Neural progenitor cell (in vitro differentiated cells): ENCODE measurements at regions not wholly inside any gene's neighbourhood (a gene's known extent, or its start where the extent isn't known, plus 50 kb on each side); places are given as distances from the start of the nearest gene placed in this dataset.

Experiments used
- DNase-seq: peaks from one replicate; pipeline ENCODE4 v3.0.0-alpha.2; 2016; ENCODE audit warnings: low spot score
- H2AFZ ChIP-seq: fragments of 200-600 bp; sonication (generic); replicated peaks from 2 replicates; pipeline ENCODE4 v1.6.1; 2016; ENCODE audit warnings: antibody characterized with exemption
- H3F3A ChIP-seq: fragments of 200-600 bp; sonication (generic); 2 replicates; pipeline ENCODE4 v1.6.1; 2016; ENCODE audit warnings: antibody characterized with exemption, low read depth
- H3K27ac ChIP-seq: fragments of 200-600 bp; sonication (generic); 2 replicates; pipeline ENCODE4 v1.5.1; 2016; ENCODE audit warnings: mild to moderate bottlenecking
- H3K27me3 ChIP-seq: fragments of 200-600 bp; sonication (generic); 2 replicates; pipeline ENCODE4 v1.6.1; 2016; ENCODE audit warnings: mild to moderate bottlenecking, moderate library complexity
- H3K36me3 ChIP-seq: fragments of 200-600 bp; sonication (generic); 2 replicates; pipeline ENCODE4 v1.5.1; 2016
- H3K4me1 ChIP-seq: fragments of 200-600 bp; sonication (generic); 2 replicates; pipeline ENCODE4 v1.6.1; 2016; ENCODE audit warnings: mixed run types
- H3K4me2 ChIP-seq: fragments of 200-600 bp; sonication (generic); 2 replicates; pipeline ENCODE4 v1.6.1; 2016
- H3K4me3 ChIP-seq: fragments of 200-600 bp; sonication (generic); 2 replicates; pipeline ENCODE4 v1.5.1; 2016
- H3K79me2 ChIP-seq: fragments of 200-600 bp; sonication (generic); 2 replicates; pipeline ENCODE4 v1.6.1; 2016; ENCODE audit warnings: low read depth
- H3K9ac ChIP-seq: fragments of 200-600 bp; sonication (generic); 2 replicates; pipeline ENCODE4 v1.6.1; 2016
- H3K9me3 ChIP-seq: fragments of 200-600 bp; sonication (generic); 2 replicates; pipeline ENCODE4 v1.5.1; 2016; ENCODE audit warnings: low read depth
- H4K20me1 ChIP-seq: fragments of 200-600 bp; sonication (generic); 2 replicates; pipeline ENCODE4 v1.6.1; 2016; ENCODE audit warnings: low read depth
- H3K27ac Mint-ChIP-seq: 3 replicates; pipeline ENCODE4 v1.8.0; 2021; ENCODE audit warnings: mixed read lengths
- H3K27me3 Mint-ChIP-seq: 2 replicates; pipeline ENCODE4 v1.8.0; 2022; ENCODE audit warnings: low read depth, mild to moderate bottlenecking, inconsistent platforms, moderate library complexity, mixed read lengths; ENCODE audit not compliant: insufficient read depth
- H3K36me3 Mint-ChIP-seq: 3 replicates; pipeline ENCODE4 v1.8.0; 2021; ENCODE audit warnings: mixed read lengths
- H3K4me1 Mint-ChIP-seq: 3 replicates; pipeline ENCODE4 v1.8.0; 2021; ENCODE audit warnings: mixed read lengths
- H3K4me3 Mint-ChIP-seq: 3 replicates; pipeline ENCODE4 v1.8.0; 2021; ENCODE audit warnings: mild to moderate bottlenecking, moderate library complexity, mixed read lengths
- H3K9me3 Mint-ChIP-seq: 3 replicates; pipeline ENCODE4 v1.8.0; 2020; ENCODE audit warnings: mixed read lengths
- EZH2 ChIP-seq: fragments of 200-600 bp; sonication (generic); IDR thresholded peaks from 2 replicates; pipeline ENCODE4 v1.6.1; 2017; ENCODE audit warnings: antibody characterized with exemption, mild to moderate bottlenecking, moderate library complexity
- EZH2phosphoT487 ChIP-seq: fragments of 200-600 bp; sonication (generic); IDR thresholded peaks from 2 replicates; pipeline ENCODE4 v1.6.1; 2017; ENCODE audit warnings: antibody characterized with exemption
- TF ChIP-seq, protein P1 (sequence below): fragments of 200-600 bp; sonication (generic); IDR thresholded peaks from 2 replicates; pipeline ENCODE4 v1.5.1; 2017; ENCODE audit warnings: antibody characterized with exemption, mild to moderate bottlenecking

DNA sequence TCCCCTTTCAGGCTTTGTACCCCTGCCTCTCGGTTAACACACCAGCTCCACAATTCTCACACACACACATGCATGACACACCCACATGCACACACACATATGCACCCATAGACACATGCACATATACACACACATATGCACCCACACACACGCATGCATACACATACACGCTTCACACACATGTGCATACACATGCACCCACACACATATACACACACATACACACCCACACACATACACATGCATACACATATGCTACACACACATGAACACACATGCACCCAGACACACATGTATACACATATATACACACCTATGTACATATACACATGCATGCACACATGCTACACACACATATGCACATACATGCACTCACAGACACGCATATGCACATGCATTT, 61.7 kb upstream of the SLC25A33 start:
- peaks cover 6% of the 10 kb centered on the region for H3K27me3 Mint-ChIP-seq
- H3K4me1 Mint-ChIP-seq, result peaks cover 15% of the 10 kb centered on the region
- Histone ChIP-seq H3K27me3 (no peaks in the 10 kb centered on the region), H3K79me2 (no peaks in the 10 kb centered on the region), H3K4me3 (no peak overlapping the region), H3K9ac (no peak overlapping the region), H4K20me1 (no peaks in the 10 kb centered on the region), H3F3A (peaks cover 10% of the 10 kb centered on the region), H3K4me1 (no peaks in the 10 kb centered on the region), H3K9me3 (no peaks in the 10 kb centered on the region), H3K4me2 (no peak overlapping the region), H3K36me3 (no peaks in the 10 kb centered on the region), H3K27ac (no peak overlapping the region), H2AFZ (no peak overlapping the region)
- H3K4me3 Mint-ChIP-seq, result no peak overlapping the region
- TF ChIP-seq EZH2phosphoT487 (no peak), EZH2 (no peak)
- TF ChIP-seq, protein P1, sequence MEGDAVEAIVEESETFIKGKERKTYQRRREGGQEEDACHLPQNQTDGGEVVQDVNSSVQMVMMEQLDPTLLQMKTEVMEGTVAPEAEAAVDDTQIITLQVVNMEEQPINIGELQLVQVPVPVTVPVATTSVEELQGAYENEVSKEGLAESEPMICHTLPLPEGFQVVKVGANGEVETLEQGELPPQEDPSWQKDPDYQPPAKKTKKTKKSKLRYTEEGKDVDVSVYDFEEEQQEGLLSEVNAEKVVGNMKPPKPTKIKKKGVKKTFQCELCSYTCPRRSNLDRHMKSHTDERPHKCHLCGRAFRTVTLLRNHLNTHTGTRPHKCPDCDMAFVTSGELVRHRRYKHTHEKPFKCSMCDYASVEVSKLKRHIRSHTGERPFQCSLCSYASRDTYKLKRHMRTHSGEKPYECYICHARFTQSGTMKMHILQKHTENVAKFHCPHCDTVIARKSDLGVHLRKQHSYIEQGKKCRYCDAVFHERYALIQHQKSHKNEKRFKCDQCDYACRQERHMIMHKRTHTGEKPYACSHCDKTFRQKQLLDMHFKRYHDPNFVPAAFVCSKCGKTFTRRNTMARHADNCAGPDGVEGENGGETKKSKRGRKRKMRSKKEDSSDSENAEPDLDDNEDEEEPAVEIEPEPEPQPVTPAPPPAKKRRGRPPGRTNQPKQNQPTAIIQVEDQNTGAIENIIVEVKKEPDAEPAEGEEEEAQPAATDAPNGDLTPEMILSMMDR, result no peak
- H3K27ac Mint-ChIP-seq, result no peak overlapping the region
- H3K9me3 Mint-ChIP-seq, result no peaks in the 10 kb centered on the region
- H3K36me3 Mint-ChIP-seq, result no peaks in the 10 kb centered on the region
- no peak for DNase-seq

GRCh38 chr1:9478021-9478420, 61.2 kb upstream of the SLC25A33 start:
- no peak for DNase-seq
- H3K4me2 ChIP-seq, result no peak overlapping the region
- H3K4me3 Mint-ChIP-seq, result no peak overlapping the region

GRCh38 chr1:9481048-9481447, 58.2 kb upstream of the SLC25A33 start:
- no peak overlapping the region for H3K9ac ChIP-seq
- no peak overlapping the region for H3K27ac ChIP-seq
- H3K79me2 ChIP-seq, result no peaks in the 10 kb centered on the region
- DNase-seq, result no peak
- Mint-ChIP-seq H3K36me3 (no peaks in the 10 kb centered on the region), H3K9me3 (no peaks in the 10 kb centered on the region), H3K27ac (no peak overlapping the region), H3K27me3 (peaks cover 5% of the 10 kb centered on the region), H3K4me1 (peaks cover 8% of the 10 kb centered on the region), H3K4me3 (no peak overlapping the region)
- H4K20me1 ChIP-seq, result no peaks in the 10 kb centered on the region
- no peaks in the 10 kb centered on the region for H3K4me1 ChIP-seq
- no peak overlapping the region for H3K4me3 ChIP-seq
- peaks cover 10% of the 10 kb centered on the region for H3F3A ChIP-seq
- H3K27me3 ChIP-seq, result no peaks in the 10 kb centered on the region
- H3K9me3 ChIP-seq, result no peaks in the 10 kb centered on the region
- H3K4me2 ChIP-seq, result no peak overlapping the region
- no peaks in the 10 kb centered on the region for H3K36me3 ChIP-seq
- TF ChIP-seq EZH2phosphoT487 (no peak), EZH2 (no peak)
- TF ChIP-seq, protein P1, result no peak
- no peak overlapping the region for H2AFZ ChIP-seq

More at GRCh38 chr1:9478021-9478420, 61.2 kb upstream of the SLC25A33 start:
- H3K9me3 Mint-ChIP-seq, result no peaks in the 10 kb centered on the region
- peaks cover 10% of the 10 kb centered on the region for H3F3A ChIP-seq
- no peaks in the 10 kb centered on the region for H3K36me3 Mint-ChIP-seq
- no peaks in the 10 kb centered on the region for H3K9me3 ChIP-seq
- TF ChIP-seq EZH2phosphoT487 (no peak), EZH2 (no peak)
- TF ChIP-seq, protein P1, result no peak
- H3K36me3 ChIP-seq, result no peaks in the 10 kb centered on the region
- no peak overlapping the region for H3K4me3 ChIP-seq
- no peak overlapping the region for H3K27ac ChIP-seq
- no peaks in the 10 kb centered on the region for H3K27me3 ChIP-seq
- peaks cover 11% of the 10 kb centered on the region for H3K4me1 Mint-ChIP-seq
- H3K27me3 Mint-ChIP-seq, result peaks cover 6% of the 10 kb centered on the region
- no peak overlapping the region for H3K9ac ChIP-seq
- H2AFZ ChIP-seq, result no peak overlapping the region
- H3K79me2 ChIP-seq, result no peaks in the 10 kb centered on the region
- H4K20me1 ChIP-seq, result no peaks in the 10 kb centered on the region
- no peak overlapping the region for H3K27ac Mint-ChIP-seq
- no peaks in the 10 kb centered on the region for H3K4me1 ChIP-seq
